ENCODE measurements at regions not wholly inside any gene's neighbourhood (a gene's known extent, or its start where the extent isn't known, plus 50 kb on each side); places are given as distances from the start of the nearest gene placed in this dataset.

DNA sequence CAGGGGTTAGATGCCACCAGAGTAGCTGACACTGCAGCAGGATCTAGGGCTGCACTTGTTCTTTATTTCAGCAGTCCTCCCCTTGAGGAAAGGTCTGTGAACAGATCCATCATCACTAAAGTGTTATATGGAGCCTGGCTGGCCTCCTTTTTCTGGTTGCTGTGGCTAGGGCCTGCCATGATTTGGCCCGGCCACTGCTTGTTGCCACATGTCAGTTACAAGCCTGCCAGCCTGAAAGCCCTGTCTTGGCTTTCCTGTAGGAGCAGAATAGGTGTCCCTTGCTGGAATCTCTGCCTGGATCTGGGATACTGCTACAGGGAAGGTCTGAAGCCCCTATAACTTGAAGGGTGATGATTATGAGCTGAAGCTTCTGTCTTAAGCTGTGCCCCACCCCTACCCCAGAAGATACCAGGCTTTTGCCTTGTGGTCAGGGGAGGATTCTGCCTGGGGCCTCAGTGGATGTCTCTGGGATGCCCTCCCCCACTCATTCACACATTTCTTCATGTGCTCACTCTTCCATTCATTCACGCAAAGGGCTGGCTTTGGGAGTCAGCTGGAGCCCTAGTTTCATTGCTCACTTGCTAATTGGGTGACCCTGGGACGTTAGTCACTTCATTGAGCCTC is 64.7 kb downstream of the NDUFS5 start:
- H3K4me3 ChIP-seq (ENCODE audit: low read depth, low read length) = no peak overlapping the region
- DNase-seq (ENCODE audit: low read depth) = no peak
- TF ChIP-seq, protein P1, sequence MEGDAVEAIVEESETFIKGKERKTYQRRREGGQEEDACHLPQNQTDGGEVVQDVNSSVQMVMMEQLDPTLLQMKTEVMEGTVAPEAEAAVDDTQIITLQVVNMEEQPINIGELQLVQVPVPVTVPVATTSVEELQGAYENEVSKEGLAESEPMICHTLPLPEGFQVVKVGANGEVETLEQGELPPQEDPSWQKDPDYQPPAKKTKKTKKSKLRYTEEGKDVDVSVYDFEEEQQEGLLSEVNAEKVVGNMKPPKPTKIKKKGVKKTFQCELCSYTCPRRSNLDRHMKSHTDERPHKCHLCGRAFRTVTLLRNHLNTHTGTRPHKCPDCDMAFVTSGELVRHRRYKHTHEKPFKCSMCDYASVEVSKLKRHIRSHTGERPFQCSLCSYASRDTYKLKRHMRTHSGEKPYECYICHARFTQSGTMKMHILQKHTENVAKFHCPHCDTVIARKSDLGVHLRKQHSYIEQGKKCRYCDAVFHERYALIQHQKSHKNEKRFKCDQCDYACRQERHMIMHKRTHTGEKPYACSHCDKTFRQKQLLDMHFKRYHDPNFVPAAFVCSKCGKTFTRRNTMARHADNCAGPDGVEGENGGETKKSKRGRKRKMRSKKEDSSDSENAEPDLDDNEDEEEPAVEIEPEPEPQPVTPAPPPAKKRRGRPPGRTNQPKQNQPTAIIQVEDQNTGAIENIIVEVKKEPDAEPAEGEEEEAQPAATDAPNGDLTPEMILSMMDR (IDR thresholded peaks at IDR 0.05; ENCODE audit: control insufficient read depth, extremely low read depth, insufficient read depth) = no peak

DNA sequence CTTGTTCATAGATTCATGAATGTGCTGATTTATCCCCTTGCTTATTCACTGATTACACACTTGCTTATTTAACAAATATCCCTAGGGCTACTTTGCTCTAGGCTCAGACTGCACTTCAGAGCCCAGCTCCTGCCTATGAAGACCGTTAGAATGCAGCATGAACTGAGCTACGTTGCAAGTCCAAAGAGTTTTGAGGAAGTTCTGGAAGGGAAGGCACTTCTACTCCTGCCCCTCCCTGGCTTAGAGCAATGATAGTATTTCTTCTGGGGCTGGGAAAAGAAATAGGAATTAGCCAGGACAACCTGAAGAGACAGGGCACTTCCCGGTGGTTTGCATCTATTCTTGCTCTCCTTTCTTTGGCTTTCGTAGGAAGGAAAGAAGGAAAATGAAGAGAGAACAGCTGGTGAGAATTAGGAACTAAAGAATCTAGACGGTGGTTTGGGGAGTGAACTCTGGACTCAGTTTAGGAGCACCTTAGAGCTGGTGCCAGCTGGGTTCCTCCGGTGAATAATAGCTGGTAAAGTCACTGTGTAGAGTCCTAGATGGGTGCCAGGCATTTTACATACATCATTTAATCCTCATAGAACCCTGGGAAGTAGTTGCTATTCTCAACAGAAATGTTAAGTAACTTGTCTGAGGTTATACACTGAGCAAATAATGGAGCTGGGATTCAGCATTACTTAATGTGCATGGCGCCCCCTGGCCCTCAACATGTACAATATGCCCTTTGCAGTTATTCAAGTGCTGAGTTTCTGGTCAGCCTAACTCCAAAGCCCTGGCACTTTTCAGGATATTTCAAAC is 65.9 kb downstream of the NDUFS5 start:
- DNase-seq (ENCODE audit: low read depth) = peak; percentile 64
- no peak overlapping the region for H3K4me3 ChIP-seq (ENCODE audit: low read depth, low read length)
- TF ChIP-seq, protein P1 (IDR thresholded peaks at IDR 0.05; ENCODE audit: control insufficient read depth, extremely low read depth, insufficient read depth) = peak; percentile 86

DNA sequence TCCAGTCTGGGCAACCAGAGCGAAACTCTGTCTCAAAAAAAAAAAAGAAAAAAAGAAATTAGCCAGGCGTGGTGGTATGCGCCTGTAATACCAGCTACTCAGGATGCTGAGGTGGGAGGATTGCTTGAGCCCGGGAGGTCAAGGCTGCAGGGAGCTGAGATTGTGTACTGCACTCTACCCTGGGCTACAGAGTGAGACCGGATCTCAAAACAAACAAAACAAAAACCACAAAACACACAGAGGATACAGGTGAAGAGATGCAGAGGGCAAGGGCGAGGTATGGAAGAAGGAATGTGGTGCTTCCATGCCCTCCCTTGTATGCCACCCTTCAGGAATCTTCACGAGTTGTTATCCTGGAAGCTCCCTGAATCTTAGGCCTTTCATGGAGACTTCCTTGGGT is 68.5 kb downstream of the NDUFS5 start:
- H3K4me3 ChIP-seq (ENCODE audit: low read depth, low read length) = no peak overlapping the region
- TF ChIP-seq, protein P1 (IDR thresholded peaks at IDR 0.05; ENCODE audit: control insufficient read depth, extremely low read depth, insufficient read depth) = no peak
- DNase-seq (ENCODE audit: low read depth) = no peak

DNA sequence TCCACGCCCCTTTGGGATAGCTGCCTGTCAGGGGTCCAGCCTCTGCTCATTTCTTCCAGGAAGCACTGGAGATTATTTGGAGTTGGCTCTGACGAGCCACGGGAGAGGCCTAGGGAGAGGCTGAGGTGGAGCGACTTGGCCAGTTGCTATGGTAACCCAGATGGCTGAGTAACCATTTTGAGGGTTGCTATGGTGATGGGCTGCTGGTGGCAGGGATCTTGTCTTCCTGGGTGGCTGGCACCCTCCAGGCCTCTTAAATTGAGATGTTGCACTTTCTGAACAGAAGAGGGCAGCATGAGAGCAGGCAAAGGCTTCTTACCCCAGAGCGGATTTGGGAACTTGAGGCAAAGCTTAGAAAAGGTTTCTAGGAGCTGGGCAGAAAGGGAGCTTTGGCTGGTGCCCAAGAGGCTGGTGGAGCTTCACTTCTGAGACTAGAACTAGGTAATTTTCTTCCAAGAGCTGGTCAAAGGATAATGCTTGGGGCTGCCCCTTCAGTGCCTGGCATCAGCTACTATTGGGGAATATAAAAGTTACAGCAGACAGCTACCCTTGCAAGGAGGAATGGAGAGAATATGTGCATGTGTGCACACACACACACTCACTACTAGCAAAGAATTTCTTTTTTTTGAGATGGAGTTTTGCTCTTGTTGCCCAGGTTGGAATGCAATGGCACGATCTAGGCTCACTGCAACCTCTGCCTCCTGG is 72.5 kb downstream of the NDUFS5 start:
- H3K4me3 ChIP-seq (ENCODE audit: low read depth, low read length) = no peak overlapping the region
- TF ChIP-seq, protein P1 (IDR thresholded peaks at IDR 0.05; ENCODE audit: control insufficient read depth, extremely low read depth, insufficient read depth) = peak; percentile 82
- DNase-seq (ENCODE audit: low read depth) = peak; percentile 73

DNA sequence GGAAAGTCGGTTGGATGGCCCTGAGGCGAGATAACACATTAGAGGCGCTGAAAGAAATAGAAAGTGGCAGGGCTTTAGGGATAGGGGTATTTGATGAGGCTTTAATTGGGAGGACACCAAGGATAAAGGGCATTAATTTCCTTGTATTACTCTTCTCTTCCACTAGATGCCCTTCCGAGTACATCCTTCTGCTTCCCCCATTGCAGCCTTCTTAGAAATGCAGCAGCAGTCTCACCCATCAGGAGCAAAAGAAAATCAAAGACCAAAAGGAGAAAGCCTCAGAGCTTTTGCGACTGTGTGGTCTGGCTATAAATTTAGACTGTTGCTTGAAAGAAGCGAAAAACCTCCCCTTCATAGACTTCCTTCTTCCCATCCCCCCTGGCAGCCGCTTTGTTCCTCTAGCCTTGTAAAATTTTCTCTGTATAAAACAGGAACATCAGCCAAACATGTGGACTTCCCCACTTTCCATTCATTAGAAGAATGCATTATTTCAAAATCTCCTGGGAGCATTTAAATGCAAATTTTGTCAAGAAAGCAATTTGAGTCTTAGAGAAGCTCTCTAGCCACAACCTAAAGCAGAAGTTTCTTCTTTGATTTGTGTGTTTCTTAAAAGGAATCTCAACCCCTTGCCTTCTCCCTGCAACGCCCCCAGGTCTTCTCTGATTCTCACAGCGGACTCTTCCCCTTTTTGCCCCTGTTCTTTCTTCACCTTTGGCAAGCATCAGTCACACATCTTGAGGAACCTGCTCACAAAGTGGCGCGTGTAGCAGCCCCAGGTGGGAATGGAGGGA is 76.6 kb downstream of the NDUFS5 start:
- H3K4me3 ChIP-seq (ENCODE audit: low read depth, low read length) = no peak overlapping the region
- peak; percentile 50 for DNase-seq (ENCODE audit: low read depth)

More for the DNA sequence above, 76.6 kb downstream of the NDUFS5 start:
- TF ChIP-seq, protein P1 (IDR thresholded peaks at IDR 0.05; ENCODE audit: control insufficient read depth, extremely low read depth, insufficient read depth) = peak; percentile 78

All from LNCaP clone FGC (cell line).